IPS-18a (cell line): ENCODE measurements at regions not wholly inside any gene's neighbourhood (a gene's known extent, or its start where the extent isn't known, plus 50 kb on each side); places are given as distances from the start of the nearest gene placed in this dataset.

ENCODE experiments used
- H3K27ac ChIP-seq: one replicate; pipeline ENCODE4 v1.5.1; 2013; ENCODE audit warnings: low read length
- H3K27me3 ChIP-seq: one replicate; pipeline ENCODE4 v1.6.1; 2013; ENCODE audit warnings: mild to moderate bottlenecking, low read length; ENCODE audit not compliant: control insufficient read depth, insufficient read depth
- H3K36me3 ChIP-seq: one replicate; pipeline ENCODE4 v1.6.1; 2013; ENCODE audit warnings: low read depth, low read length; ENCODE audit not compliant: control insufficient read depth
- H3K4me1 ChIP-seq: one replicate; pipeline ENCODE4 v1.6.1; 2013; ENCODE audit warnings: low read depth, low read length; ENCODE audit not compliant: control insufficient read depth
- H3K4me3 ChIP-seq: one replicate; pipeline ENCODE4 v1.5.1; 2013; ENCODE audit warnings: low read length
- H3K9ac ChIP-seq: one replicate; pipeline ENCODE4 v1.6.1; 2013; ENCODE audit warnings: mild to moderate bottlenecking, low read length, moderate library complexity
- H3K9me3 ChIP-seq: one replicate; pipeline ENCODE4 v1.6.1; 2013; ENCODE audit warnings: low read depth, low read length; ENCODE audit not compliant: control insufficient read depth

GRCh38 chrX:120690344-120690743, 60.5 kb upstream of the C1GALT1C1 start:
- Histone ChIP-seq H3K9ac (no peak overlapping the region), H3K27ac (no peak overlapping the region), H3K4me3 (no peak overlapping the region), H3K27me3 (no peaks in the 10 kb centered on the region), H3K36me3 (no peaks in the 10 kb centered on the region), H3K9me3 (peaks cover 6% of the 10 kb centered on the region), H3K4me1 (no peaks in the 10 kb centered on the region)

- no peaks in the 10 kb centered on the region for H3K27me3 ChIP-seq
- H3K4me1 ChIP-seq: no peaks in the 10 kb centered on the region
- H3K4me3 ChIP-seq: no peak overlapping the region
- H3K27ac ChIP-seq: no peak overlapping the region
- H3K9ac ChIP-seq: no peak overlapping the region
- peaks cover 2% of the 10 kb centered on the region for H3K9me3 ChIP-seq
- H3K36me3 ChIP-seq: no peaks in the 10 kb centered on the region
Measured at GRCh38 chrX:120680090-120680489, 50.2 kb upstream of the C1GALT1C1 start.
